ENCODE measurements at regions not wholly inside any gene's neighbourhood (a gene's known extent, or its start where the extent isn't known, plus 50 kb on each side); places are given as distances from the start of the nearest gene placed in this dataset.
"Not testable (repeated sequence)": the region's sequence is repeated elsewhere in the genome, so short reads cannot be mapped to it uniquely, and the experiment has no call there.

DNA sequence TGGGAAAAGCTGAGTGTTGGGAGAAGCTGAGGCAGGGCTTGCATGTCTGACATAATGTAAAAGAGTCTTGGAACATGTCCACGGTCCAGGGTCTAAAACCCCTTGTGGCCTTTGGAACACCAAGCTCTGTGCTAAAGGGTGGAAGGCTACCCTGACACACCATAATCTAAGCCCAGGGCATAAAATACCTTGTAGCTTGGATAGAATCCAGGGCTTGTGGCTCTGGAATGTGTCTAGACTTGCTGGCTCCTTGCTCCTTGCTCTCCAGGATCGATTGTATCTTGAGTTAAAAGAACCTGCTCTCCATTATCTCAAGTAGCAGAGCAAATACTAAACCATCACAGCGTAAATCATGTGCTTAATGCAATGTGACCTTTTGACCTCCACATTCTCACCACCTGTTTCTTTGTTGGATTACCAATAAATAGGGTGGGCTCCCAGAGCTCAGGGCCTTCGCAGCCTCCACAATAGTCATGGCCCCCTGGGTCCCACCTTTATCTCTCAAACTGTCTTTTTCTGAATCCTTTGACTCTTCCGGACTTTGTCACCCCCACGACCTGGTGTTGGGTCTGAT is 232.6 kb upstream of the CHORDC1 start:
- not testable (repeated sequence) for DNase-seq

DNA sequence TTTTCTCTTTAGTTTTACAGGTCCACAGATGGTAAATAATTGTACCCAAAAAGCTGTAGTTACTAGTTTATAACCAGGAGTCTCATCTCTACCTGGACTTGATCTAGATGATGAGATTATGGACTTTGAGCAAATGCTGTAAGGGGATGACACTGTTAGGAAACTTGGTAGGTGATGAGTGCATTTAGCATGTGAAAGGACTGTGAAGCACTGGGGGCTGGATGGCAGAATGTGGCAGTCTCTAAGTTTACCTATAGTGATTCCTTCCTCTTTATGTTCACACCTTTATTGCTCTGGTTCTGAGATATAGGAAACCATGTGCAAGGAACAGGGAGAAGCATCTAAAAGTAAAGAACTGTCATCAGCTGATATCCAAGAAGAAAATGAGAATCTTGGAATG is 230.7 kb upstream of the CHORDC1 start:
- no peak for DNase-seq

DNA sequence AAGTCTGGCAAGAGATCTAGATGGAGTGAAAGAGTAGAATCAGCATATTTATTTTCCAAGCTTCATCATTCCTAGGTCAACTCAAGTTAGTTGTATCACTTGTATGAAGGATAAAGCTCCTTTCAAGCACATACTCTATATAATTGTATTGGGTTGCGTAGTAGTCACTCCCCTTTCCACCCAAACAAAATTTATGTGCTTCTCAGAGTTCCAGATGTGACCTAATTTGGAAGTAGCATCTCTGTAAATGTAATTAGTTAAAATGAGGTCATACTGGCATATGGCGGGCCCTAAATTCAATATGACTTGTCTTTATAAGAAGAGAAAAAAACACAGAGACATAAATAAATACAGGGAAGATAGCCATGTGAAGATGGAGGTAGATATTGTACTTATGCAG is 226.8 kb upstream of the CHORDC1 start:
- no peak for DNase-seq

DNA sequence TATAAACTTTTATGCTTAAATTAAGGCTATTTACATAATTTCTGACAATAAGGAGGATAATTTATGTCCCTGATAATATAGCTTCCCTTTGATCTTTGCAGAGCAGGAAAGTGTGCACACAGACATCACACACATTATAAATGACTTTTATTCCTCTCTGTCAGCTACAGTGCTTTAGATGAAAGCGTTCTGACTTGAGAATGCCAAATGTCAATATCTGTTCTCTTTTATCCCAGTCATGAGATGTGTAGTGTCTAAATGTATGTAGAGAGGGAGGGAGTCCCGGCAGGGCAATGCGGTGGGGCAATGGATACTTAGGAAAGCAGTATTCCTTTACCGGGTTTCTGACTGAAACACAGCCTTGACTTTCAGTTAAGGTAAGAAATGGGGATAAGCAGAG is 225.4 kb upstream of the CHORDC1 start:
- DNase-seq = no peak

DNA sequence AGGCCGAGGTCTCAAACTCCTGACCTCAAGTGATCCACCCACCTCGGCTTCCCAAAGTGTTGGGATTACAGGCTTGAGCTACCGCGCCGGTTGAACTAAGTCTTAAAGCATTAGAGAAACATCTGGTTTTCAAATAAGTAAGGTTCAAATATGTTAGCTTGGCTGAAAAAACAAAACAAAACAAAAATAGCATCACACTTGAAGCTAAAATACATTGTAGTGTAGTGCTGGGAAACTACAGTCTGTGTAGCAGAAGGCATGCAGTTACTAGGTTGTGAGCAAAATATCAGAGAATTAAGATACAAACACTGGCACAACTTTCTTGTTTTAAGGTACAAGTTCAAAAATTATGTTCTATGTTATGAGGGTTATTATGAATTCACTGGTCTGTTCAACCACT is 224.8 kb upstream of the CHORDC1 start:
- no peak for DNase-seq

DNA sequence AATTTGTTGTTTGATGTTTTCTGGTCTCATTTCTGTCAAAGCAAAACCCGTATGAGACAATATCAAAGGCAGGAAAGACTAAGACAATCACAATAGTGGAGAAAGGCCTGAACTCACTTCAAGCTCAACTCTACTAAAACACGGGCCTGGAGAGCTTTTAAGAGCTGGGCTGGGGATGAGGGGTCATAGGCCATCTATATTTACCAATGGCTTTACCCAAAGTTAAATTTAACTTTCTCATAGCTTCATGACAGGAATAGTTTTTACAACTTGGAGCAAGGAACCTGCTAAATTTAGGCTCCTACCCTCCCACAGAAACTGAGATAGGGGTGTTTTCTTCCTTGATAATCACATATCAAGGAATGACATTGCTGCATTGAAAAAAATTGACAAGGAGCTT is 223.4 kb upstream of the CHORDC1 start:
- DNase-seq = no peak

DNA sequence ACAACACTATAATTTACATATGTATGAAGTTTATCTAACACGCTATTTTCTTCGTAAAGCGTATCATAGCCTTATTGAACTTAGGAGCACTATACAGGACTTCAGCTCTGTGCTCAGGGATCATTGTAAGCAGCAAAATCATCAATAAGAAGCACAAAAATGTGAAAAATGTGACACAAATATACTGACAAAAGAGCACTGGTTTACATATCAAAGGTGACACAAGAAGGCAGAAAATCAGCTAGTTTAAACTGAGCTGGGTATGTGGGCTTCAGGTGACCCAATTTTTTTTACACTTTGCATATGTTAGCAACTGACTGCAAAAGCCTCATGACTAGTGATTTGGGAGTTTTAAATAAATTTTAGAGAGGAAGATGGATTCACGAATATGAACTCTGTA is 215.2 kb upstream of the CHORDC1 start:
- DNase-seq = no peak

DNA sequence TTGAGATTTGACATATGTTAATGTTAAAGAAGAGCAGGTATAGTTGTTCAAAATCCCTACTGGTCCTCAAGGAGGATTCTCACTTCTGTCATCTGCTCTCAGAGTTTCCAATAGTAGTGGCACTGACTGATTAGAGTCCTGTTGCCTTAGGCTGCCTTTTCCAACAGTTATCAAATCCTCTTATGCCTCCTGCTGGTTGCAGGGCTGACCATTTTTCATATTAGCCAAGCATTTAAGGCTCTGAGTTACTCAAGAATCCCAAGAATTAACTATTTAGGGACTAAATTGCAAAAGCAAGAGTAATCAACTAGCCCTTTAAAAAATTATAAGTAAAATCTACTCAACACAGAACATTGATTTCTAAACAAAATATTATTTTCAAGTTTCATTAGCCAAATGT is 212.0 kb upstream of the CHORDC1 start:
- DNase-seq = no peak

DNA sequence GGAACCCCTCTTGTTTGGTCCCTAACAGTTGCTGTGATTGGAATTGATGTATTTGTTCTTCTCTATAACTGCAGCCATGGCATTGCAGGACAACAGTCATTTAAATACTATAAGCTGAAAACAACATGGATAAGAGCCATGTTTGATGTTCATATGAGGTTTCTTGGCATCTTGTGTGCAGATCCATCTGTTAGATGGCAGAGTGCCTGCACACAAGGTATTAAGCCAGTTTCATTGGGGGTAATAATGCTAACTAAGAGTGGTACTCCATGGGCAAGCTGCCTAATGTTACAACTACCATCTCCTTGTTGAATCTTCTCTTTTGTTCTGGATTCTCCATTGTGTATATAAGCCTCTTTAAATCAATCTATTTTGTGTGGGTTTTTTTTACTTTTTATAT is 206.0 kb upstream of the CHORDC1 start:
- DNase-seq = no peak

DNA sequence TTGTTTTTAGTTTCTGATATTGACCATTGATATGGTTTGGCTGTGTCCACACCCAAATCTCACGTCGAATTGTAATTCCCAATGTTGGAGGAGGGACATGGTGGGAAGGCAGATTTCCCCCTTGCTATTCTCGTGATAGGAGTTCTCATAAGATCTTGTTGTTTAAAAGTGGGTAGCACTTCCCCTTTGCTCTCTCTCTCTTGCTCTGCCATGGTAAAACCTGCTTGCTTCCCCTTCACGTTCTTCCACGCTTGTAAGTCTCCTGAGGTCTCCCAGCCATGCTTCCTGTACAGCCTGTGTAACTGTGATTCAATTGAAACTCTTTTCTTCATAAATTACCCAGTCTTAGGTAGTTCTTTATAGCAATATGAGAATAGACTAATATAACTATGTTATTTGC is 203.6 kb upstream of the CHORDC1 start:
- DNase-seq = no peak

DNA sequence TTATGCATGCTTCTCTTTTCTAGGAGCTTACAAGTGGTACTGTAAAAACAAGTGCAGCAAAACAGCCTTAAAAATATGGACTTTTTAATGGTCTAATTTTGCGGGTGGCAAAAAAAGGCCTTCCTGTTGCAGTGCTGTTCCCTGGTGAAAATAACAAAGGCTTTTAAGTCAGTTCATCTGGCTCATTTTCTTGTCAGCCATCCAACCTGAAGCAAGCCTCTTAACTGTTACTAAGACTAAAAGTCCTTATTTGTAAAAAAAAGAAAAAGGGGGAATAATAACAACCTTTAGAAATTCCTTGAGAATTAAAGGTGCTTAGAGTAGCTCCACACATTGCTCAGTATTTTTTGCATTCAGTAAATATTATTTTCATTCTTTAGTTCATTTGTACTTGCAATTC is 200.5 kb upstream of the CHORDC1 start:
- DNase-seq = no peak

DNA sequence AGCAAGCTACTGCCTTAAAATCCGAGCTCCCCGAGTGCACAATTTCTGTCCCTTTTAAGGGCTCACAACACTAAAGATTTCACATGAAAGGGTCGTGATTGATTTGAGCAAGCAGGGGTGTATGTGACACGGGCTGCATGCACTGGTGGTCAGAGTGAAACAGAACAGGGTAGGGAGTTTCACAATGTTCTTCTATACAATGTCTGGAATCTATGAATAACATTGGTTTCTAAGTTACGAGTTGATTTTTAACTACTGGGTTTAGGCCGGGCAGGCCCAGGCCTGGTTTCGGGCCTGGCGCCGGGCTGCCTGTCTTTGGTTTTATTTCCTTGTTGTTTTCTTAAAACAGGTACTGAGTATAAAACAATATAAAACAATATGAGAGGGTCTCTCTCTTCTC is 199.9 kb upstream of the CHORDC1 start:
- not testable (repeated sequence) for DNase-seq

DNA sequence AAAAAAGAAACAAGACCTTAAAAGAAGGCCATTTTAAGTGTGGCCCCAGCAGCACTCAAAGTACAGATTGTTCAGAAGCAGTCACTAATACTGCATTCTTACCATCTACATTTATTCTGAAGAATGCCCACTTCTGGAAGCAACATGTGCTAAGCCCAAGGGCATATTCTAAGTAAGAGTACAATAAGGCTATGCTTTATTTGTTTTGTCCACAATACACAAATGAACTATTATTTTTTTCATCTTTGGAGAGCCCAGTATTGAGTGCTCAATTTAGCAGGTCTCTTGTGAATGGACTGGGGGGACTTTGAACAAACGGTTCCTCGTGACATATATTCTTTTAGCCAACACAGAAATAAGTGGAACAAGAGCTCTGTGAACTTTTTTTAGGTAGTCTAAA is 191.4 kb upstream of the CHORDC1 start:
- DNase-seq = no peak

DNA sequence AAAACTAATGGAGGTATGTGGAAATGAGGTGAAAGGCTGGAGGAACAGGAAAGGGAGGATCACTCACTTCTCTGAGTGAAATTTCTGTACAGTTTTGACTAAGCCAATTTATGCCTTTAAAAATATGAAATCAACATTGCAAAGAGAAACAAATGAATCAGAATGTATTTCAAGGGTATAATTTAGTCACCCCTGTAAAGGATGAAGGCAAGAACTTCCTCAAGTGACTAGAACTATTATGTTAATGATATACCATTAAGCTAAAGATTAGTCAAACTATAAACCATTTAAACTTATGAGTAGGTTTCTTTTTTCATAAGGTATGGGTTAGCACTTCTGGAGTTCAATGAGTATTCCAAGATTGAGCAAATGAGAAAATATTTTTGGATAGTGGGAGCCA is 184.5 kb upstream of the CHORDC1 start:
- DNase-seq = no peak

DNA sequence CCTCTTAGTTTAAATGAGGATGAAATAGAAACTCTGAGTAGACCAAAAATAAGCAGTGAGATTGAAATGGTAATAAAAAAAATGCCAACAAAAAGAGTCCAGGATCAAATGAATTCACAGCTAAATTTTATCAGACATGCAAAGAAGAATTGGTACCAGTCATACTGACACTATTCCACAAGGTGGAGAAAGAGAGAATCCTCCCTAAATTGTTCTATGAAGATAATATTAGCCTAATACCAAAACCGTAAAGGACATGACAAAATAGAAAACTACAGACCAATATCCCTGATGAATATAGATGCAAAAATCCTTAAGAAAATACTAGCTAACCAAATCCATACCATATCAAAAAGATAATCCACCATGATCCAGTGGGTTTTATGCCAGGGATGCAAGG is 169.8 kb upstream of the CHORDC1 start:
- DNase-seq = no peak

DNA sequence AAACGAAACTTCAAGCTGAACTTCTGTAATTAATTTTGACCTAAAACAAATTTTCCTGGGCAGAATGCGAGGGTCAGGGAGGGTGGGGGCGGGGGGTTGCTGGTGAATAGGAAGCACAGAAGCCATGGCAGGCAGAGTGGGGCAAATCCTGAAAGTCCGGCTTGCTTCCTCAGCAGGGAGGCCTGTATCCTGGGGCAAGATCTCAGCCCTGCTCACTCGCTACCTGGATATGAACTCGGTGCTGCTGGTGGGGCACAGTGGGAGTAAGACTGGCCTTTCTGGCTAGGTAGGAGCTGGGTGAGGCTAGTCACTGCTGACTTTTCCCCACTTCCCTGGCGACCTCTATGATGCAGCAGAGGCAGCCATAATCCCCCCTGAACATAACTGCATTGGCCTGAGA is 168.9 kb upstream of the CHORDC1 start:
- no peak for DNase-seq

DNA sequence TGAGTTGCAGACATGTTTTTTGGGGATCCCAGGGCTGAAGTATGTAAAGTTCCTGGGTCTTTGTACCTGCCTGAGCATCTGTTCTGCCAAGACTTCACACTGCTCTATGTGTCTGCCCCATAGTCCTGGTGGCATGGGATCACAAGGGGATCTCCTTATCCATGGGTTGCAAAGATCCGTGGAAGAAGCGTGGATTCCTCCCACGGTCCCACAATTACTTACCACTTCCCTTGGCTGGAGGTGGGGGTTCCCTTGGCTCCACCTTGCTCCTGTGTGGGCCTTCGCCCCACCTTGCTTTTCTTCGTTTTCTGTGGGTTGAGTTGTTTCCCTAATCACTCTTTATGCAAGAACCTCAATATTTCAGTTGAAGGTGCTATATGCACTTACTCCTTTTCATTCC is 157.4 kb upstream of the CHORDC1 start:
- DNase-seq = no peak

DNA sequence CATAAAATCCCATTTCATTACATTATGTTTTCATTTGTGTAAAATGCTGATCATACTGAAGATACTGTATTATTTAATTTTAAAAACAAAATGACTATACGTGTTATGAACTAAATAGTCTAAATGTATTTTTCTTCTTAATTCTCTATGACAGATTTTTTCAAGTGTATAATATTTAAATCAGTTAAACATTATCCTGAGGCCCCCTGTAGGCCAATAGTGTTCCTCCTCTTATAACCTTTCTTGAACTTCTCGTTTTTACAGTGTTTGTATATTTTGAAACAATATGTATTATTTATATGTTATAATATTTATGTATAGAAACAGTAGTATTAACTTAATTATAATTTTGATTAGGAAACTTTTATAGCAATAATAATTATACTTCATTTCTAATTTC is 151.1 kb upstream of the CHORDC1 start:
- no peak for DNase-seq

DNA sequence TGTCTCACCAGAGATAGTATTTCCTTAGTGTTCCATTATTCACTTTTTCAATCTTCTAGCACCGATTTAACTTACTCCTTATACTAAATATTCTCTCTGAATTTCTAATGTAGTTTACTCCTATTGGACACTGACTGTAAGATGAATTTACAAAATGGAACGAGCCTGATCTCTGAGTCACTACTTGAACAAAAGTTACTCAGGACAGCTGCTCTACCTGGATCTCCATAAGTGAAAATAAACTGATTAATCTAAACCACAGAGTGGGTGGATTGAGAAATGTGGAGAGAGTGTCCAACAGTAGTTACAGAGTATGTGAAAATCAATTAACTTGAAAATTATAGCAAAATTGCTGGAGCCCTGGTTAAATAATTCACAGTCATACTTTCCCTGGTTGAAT is 141.7 kb upstream of the CHORDC1 start:
- DNase-seq = no peak

DNA sequence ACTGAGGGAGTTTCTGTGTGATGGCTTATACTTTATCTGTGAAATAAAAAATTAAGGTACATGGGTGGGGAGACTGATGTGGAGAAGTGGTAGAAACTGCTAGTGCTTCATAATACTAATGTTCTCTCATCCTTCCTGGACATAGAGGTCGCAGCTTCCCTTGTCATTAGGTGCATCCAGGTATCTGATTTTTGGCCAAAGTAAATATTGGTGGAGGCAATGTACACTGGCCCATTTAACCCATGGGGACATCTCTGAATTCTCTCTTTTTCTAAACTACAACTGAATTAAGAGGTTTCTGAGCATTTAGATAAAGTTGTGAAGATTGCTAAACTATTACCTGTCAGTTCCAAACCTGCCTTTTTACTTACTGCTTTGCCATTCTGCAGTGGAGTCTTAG is 140.9 kb upstream of the CHORDC1 start:
- no peak for DNase-seq

DNA sequence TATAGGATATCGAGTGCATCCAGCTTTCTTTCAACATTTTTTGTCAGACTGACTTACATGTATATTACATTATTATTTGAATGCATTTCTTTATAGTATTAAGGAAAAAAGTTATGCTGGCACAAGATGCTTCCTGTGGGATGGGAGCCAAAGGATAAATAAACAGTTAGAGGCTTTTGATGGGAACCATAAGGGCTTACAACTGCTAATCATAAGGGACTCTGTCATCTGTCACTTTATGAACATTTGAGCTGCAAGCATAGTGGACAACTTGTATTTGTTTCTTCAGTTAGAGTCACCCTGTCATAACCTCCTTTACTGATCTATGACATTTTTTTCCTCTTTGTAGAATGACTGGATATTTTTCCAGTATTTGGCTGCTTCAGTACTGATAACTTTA is 132.4 kb upstream of the CHORDC1 start:
- no peak for DNase-seq

DNA sequence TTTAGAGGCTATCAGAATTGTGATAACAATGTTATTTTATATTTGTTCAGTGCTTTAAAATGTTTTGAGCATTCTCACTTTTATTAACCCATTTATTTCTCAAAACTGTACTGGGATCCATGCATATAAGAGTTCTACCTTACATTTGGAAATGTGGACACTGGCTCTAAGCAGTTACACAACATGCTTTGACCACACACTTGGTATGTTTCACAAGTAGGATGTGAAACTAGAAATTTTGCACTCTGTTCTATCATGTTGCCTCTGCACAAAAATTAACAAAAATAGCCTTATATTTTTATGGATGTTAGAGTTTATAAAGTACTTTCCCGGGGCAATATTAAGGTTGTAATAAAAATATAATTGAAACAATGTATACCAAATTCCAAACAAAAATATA is 126.9 kb upstream of the CHORDC1 start:
- DNase-seq = no peak

DNA sequence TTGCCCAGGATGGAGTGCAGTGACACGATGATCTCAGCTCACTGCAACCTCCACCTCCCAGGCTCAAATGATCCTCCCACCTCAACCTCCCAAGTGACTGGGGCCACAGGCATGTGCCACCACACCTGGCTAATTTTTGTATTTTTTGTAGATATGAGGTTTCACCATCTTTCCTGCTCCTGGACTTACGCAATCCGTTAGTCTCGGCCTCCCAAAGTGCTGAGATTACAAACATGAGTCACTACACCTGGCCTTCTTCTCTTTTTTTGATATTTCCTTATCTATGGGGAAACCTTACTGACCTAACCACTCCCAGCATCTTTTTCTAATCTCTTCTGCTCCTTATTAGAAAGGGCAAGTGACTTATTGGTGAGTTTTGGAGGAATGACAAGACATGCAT is 121.7 kb upstream of the CHORDC1 start:
- no peak for DNase-seq

DNA sequence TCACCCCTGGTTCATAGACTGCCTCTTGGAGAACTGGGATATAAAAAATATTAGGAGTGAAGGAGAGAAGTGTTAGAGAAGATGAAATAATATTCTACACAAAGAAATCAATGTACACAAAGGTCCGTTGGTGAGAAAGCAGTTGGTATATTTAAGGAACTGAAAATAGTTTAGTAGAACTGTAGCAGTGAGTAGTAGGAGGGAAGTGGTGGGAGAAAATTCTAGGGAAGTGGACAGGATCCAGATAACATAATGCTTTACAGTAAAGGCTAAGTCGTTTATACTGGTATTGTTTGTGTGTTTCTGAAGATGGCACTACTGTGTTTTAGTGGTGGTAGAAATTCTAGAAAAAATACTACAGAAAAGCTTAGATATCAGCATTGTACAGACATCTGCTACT is 120.8 kb upstream of the CHORDC1 start:
- no peak for DNase-seq

DNA sequence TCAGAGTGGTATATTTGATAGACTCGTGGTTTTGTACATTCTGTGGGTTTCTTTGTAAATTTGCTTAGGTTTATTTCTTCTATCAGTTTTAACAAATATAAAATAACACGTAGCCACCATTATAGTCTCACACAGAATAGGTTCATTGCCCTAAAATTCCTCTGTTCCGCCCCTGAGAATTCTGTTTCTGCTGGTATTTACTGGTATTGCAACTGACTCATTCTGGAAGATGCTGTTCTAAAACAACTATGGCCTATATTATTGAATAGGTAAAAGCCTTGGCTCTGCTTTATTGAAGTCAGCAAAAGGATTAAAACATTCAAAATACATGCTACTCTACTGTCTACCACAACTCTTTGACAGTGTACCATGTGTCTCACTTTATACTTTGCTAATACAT is 119.1 kb upstream of the CHORDC1 start:
- no peak for DNase-seq

DNA sequence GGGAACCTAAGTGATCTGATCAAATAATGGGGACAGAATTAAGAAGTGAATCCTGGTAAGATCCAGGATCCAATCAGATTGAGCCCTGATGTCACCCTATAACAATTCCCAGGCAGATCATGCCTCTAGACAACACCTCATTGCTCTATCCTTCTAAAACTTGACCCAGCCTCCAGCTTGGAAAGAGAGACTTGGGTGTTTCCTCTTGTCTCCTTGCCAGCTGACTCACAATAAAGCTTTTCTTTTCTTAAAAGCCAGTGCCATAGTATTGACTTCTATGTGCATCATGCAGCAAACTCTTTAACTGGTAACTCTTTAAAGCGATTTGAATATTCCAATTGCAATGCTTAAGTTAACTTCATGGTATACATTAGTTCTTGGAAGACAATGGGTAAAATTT is 109.6 kb upstream of the CHORDC1 start:
- no peak for DNase-seq

Data from EL (cell line).